GM12878 (cell line): ENCODE measurements at regions not wholly inside any gene's neighbourhood (a gene's known extent, or its start where the extent isn't known, plus 50 kb on each side); places are given as distances from the start of the nearest gene placed in this dataset.

ENCODE experiments used
- ATF3 ChIP-seq: IDR thresholded peaks from 2 replicates; pipeline ENCODE4 v1.6.1; 2011; ENCODE audit warnings: low read depth, mild to moderate bottlenecking, low read length, moderate library complexity, borderline replicate concordance; ENCODE audit errors: extremely low read depth
- BCLAF1 ChIP-seq: fragments of 450-650 bp; IDR thresholded peaks from 2 replicates; pipeline ENCODE4 v1.6.1; 2017; ENCODE audit warnings: antibody characterized with exemption, mild to moderate bottlenecking, moderate library complexity
- CBX5 ChIP-seq: sonication (generic); IDR thresholded peaks from 2 replicates; pipeline ENCODE4 v1.6.1; 2016; ENCODE audit warnings: low read depth, moderate library complexity, mild to moderate bottlenecking, inconsistent platforms
- CTCF ChIP-seq, 3 experiments: IDR thresholded peaks in 2 of 3; conservative IDR thresholded peaks in 1 of 3; 2 replicates each; pipeline ENCODE4 v1.5.1; 2011; ENCODE audit warnings: low read depth in 3 of 3, low read length in 3 of 3, mild to moderate bottlenecking in 3 of 3, control low read depth in 2 of 3, moderate library complexity in 2 of 3, inconsistent platforms in 1 of 3, mixed read lengths in 1 of 3; ENCODE audit not compliant: control insufficient read depth in 2 of 3, insufficient read depth in 1 of 3; ENCODE audit errors: extremely low read depth in 1 of 3
- ELK1 ChIP-seq: IDR thresholded peaks from 2 replicates; pipeline ENCODE4 v1.6.1; 2012; ENCODE audit warnings: low read depth, low read length, improper control_type of control experiment
- EP300 ChIP-seq, 2 experiments: fragments of 150-350 bp in 1 of 2; IDR thresholded peaks; 2 replicates each; pipeline ENCODE4 v1.6.1; 2011 to 2012; ENCODE audit warnings: low read depth in 2 of 2, low read length in 2 of 2, borderline replicate concordance in 1 of 2, improper control_type of control experiment in 1 of 2, inconsistent platforms in 1 of 2; ENCODE audit not compliant: control insufficient read depth in 1 of 2
- EZH2 ChIP-seq: IDR thresholded peaks from 2 replicates; pipeline ENCODE4 v1.6.1; 2012; ENCODE audit warnings: low read depth, mild to moderate bottlenecking, control low read depth, inconsistent platforms, low read length, borderline replicate concordance; ENCODE audit not compliant: control insufficient read depth
- KDM1A ChIP-seq: fragments of 200-600 bp; sonication (generic); IDR thresholded peaks from 2 replicates; pipeline ENCODE4 v1.6.1; 2016; ENCODE audit warnings: borderline replicate concordance
- RAD21 ChIP-seq: IDR thresholded peaks from 2 replicates; pipeline ENCODE4 v1.6.1; 2011; ENCODE audit warnings: mild to moderate bottlenecking, low read depth, low read length, moderate library complexity; ENCODE audit not compliant: insufficient read depth
- REST ChIP-seq: IDR thresholded peaks from 2 replicates; pipeline ENCODE4 v1.6.1; 2012; ENCODE audit warnings: mild to moderate bottlenecking, low read depth, low read length
- RFX5 ChIP-seq: IDR thresholded peaks from 2 replicates; pipeline ENCODE4 v1.6.1; 2011; ENCODE audit warnings: low read depth, low read length, improper control_type of control experiment
- SIX5 ChIP-seq: IDR thresholded peaks from 2 replicates; pipeline ENCODE4 v1.6.1; 2011; ENCODE audit warnings: mild to moderate bottlenecking, low read depth, low read length, moderate library complexity; ENCODE audit not compliant: severe bottlenecking
- SKIL ChIP-seq: fragments of 450-650 bp; IDR thresholded peaks from 2 replicates; pipeline ENCODE4 v1.6.1; 2017; ENCODE audit warnings: mild to moderate bottlenecking, low read depth, inconsistent platforms; ENCODE audit not compliant: poor library complexity, severe bottlenecking

- TF ChIP-seq REST (no peak), EP300 (IDR thresholded peaks at IDR 0.05; ENCODE audit: borderline replicate concordance in 1 of 2, control insufficient read depth in 1 of 2, low read depth in 2 of 2, low read length in 2 of 2) (no peak), SKIL (no peak), CTCF (IDR thresholded peaks at IDR 0.05 in 2 of 3, conservative IDR thresholded peaks at IDR 0.05 in 1 of 3; ENCODE audit: control insufficient read depth in 2 of 3, extremely low read depth in 1 of 3, insufficient read depth in 1 of 3, low read depth in 3 of 3, low read length in 3 of 3) (no peak), KDM1A (no peak), RFX5 (no peak), SIX5 (no peak), CBX5 (no peak), EZH2 (no peak), ELK1 (no peak), BCLAF1 (no peak), ATF3 (no peak), RAD21 (no peak)
These were observed 113.0 kb upstream of the CLMP start for GRCh38 chr11:123308077-123308476.
